ELR (cell line): ENCODE measurements at regions not wholly inside any gene's neighbourhood (a gene's known extent, or its start where the extent isn't known, plus 50 kb on each side); places are given as distances from the start of the nearest gene placed in this dataset.

ENCODE experiments used
- DNase-seq: peaks from one replicate; pipeline ENCODE4 v3.0.0-alpha.2; 2015; ENCODE audit warnings: low read depth

GRCh38 chr12:126700096-126700495, 1566.9 kb upstream of the TMEM132C start:
- no peak for DNase-seq

- no peak for DNase-seq
Measured at GRCh38 chr12:126704609-126705008, 1562.4 kb upstream of the TMEM132C start.

GRCh38 chr12:126706300-126706699, 1560.7 kb upstream of the TMEM132C start:
- no peak for DNase-seq

- no peak for DNase-seq
Measured at GRCh38 chr12:126708492-126708896, 1558.5 kb upstream of the TMEM132C start.

- DNase-seq: no peak
Measured at GRCh38 chr12:126718365-126718764, 1548.6 kb upstream of the TMEM132C start.

- no peak for DNase-seq
Measured at GRCh38 chr12:126719912-126720705, 1546.9 kb upstream of the TMEM132C start.

- DNase-seq: no peak
Measured at GRCh38 chr12:126726481-126727217, 1540.3 kb upstream of the TMEM132C start.

GRCh38 chr12:126727218-126728075, 1539.5 kb upstream of the TMEM132C start:
- DNase-seq: no peak

GRCh38 chr12:126734296-126734695, 1532.7 kb upstream of the TMEM132C start:
- no peak for DNase-seq

- no peak for DNase-seq
Measured at GRCh38 chr12:126734710-126735109, 1532.3 kb upstream of the TMEM132C start.

GRCh38 chr12:126741536-126742240, 1525.3 kb upstream of the TMEM132C start:
- DNase-seq: no peak

GRCh38 chr12:126742241-126742641, 1524.7 kb upstream of the TMEM132C start:
- no peak for DNase-seq

GRCh38 chr12:126747530-126748149, 1519.3 kb upstream of the TMEM132C start:
- DNase-seq: peak; percentile 0

GRCh38 chr12:126752021-126752420, 1514.9 kb upstream of the TMEM132C start:
- no peak for DNase-seq

- DNase-seq: no peak
Measured at GRCh38 chr12:126757326-126757725, 1509.6 kb upstream of the TMEM132C start.

- no peak for DNase-seq
Measured at GRCh38 chr12:126760092-126760491, 1506.9 kb upstream of the TMEM132C start.

- DNase-seq: no peak
Measured at GRCh38 chr12:126761420-126761819, 1505.5 kb upstream of the TMEM132C start.

GRCh38 chr12:126762150-126762549, 1504.8 kb upstream of the TMEM132C start:
- no peak for DNase-seq

GRCh38 chr12:126763359-126763758, 1503.6 kb upstream of the TMEM132C start:
- no peak for DNase-seq

GRCh38 chr12:126767334-126767733, 1499.6 kb upstream of the TMEM132C start:
- no peak for DNase-seq

GRCh38 chr12:126768517-126768916, 1498.5 kb upstream of the TMEM132C start:
- DNase-seq: no peak
